ENCODE measurements at regions not wholly inside any gene's neighbourhood (a gene's known extent, or its start where the extent isn't known, plus 50 kb on each side); places are given as distances from the start of the nearest gene placed in this dataset.

DNA sequence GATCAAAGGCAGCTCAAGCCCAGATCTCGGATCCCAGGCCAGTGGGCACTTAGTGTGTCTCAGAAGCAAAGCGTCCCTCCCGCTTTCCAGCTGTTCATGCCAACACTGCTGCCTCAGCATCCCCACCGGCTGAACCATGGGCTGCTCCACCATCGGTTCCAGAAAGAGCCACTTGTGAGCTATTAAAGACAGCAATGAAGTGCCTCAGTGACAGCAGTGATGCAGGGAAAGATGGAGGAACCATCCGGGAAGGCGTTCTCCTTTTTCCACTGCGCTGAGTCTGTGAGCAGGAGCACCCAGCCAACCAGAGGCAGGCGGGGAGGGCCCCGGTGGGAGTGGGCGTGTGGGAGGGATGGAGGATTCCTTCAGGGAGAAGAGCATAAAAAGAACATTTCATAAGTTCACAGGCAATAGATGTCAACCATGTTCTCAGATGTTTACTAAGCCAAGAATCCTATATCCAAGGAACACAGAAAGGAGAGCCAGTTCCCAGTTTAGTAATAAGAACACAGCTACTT, 96.2 kb upstream of the MKI67 start:
- no peak for DNase-seq (ENCODE audit: extremely low read depth, insufficient read length)
- no peaks in the 10 kb centered on the region for H3K27me3 ChIP-seq (replicated peaks; ENCODE audit: control insufficient read depth, insufficient read depth, low read length)
- no peak overlapping the region for H3K4me3 ChIP-seq (replicated peaks; ENCODE audit: low read depth, low read length)
- TF ChIP-seq, protein P1, sequence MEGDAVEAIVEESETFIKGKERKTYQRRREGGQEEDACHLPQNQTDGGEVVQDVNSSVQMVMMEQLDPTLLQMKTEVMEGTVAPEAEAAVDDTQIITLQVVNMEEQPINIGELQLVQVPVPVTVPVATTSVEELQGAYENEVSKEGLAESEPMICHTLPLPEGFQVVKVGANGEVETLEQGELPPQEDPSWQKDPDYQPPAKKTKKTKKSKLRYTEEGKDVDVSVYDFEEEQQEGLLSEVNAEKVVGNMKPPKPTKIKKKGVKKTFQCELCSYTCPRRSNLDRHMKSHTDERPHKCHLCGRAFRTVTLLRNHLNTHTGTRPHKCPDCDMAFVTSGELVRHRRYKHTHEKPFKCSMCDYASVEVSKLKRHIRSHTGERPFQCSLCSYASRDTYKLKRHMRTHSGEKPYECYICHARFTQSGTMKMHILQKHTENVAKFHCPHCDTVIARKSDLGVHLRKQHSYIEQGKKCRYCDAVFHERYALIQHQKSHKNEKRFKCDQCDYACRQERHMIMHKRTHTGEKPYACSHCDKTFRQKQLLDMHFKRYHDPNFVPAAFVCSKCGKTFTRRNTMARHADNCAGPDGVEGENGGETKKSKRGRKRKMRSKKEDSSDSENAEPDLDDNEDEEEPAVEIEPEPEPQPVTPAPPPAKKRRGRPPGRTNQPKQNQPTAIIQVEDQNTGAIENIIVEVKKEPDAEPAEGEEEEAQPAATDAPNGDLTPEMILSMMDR (IDR thresholded peaks at IDR 0.05; ENCODE audit: insufficient read depth, low read length, poor library complexity, severe bottlenecking) = no peak
- H3K36me3 ChIP-seq (ENCODE audit: control insufficient read depth, insufficient read depth, low read length) = no peaks in the 10 kb centered on the region

DNA sequence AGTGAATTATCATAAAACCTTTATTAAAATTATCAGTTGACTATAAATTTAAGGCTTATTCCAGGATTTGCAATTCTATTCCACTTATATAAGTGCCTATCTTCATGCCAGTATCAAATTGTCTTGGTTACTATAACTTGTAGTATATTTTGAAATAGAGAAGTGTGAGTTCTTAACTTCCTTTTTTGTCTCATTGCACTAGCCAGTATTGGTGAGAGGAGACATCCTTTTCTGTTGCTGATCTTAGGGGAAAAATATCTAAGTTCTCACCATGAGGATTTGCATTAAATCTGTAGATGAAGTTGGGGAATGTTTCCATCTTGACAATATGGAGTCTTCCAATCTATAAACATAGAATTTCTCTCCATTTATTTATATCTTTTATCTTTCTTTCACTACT, 104.2 kb upstream of the MKI67 start:
- Histone ChIP-seq H3K27me3 (replicated peaks; ENCODE audit: control insufficient read depth, insufficient read depth, low read length) (no peaks in the 10 kb centered on the region), H3K4me3 (replicated peaks; ENCODE audit: low read depth, low read length) (no peak overlapping the region), H3K36me3 (ENCODE audit: control insufficient read depth, insufficient read depth, low read length) (no peaks in the 10 kb centered on the region)
- TF ChIP-seq, protein P1 (IDR thresholded peaks at IDR 0.05; ENCODE audit: insufficient read depth, low read length, poor library complexity, severe bottlenecking) = no peak
- DNase-seq (ENCODE audit: extremely low read depth, insufficient read length) = no peak

DNA sequence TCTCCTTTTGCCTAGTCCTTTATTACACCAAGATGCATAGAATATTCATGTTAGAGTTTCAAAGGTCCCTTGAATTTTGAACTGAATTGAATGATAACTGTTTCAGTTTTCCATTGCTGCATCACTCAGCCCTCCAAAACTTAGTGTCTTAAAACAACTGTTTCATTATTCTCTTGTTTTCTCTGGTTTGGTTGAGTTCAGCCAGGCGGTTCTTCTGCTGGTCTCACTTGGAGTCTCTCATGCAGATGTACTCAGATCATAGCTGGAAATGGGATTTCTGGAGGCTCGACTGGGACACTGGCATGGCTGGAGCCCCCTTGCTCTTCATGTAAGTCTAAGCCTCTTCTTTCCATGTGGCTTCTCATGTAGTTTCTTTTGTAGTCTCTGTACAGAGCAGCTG, 107.2 kb upstream of the MKI67 start:
- no peaks in the 10 kb centered on the region for H3K36me3 ChIP-seq (ENCODE audit: control insufficient read depth, insufficient read depth, low read length)
- no peaks in the 10 kb centered on the region for H3K27me3 ChIP-seq (replicated peaks; ENCODE audit: control insufficient read depth, insufficient read depth, low read length)
- TF ChIP-seq, protein P1 (IDR thresholded peaks at IDR 0.05; ENCODE audit: insufficient read depth, low read length, poor library complexity, severe bottlenecking) = no peak
- no peak for DNase-seq (ENCODE audit: extremely low read depth, insufficient read length)
- H3K4me3 ChIP-seq (replicated peaks; ENCODE audit: low read depth, low read length) = no peak overlapping the region

DNA sequence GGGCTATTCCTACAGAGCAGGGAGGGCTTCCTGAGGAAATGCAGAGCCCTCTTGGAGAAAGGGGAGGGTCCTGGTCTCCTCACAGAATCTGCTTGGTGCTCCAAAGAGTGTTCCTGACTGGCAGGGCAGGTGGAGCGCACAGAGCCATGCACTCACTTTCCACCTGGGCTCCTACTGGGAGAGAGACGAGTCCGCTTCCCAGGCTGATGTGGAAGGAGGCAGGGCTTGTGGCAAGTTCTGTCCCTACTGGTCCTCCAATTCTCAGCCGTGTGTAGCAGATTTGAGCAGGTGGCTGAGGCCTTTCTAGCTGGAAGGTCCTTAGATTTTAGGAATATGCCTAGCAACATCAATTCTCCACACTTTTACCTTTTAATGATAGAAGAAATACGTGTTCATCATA, 111.5 kb upstream of the MKI67 start:
- DNase-seq (ENCODE audit: extremely low read depth, insufficient read length) = no peak
- H3K27me3 ChIP-seq (replicated peaks; ENCODE audit: control insufficient read depth, insufficient read depth, low read length) = no peaks in the 10 kb centered on the region
- no peaks in the 10 kb centered on the region for H3K36me3 ChIP-seq (ENCODE audit: control insufficient read depth, insufficient read depth, low read length)
- no peak overlapping the region for H3K4me3 ChIP-seq (replicated peaks; ENCODE audit: low read depth, low read length)
- TF ChIP-seq, protein P1 (IDR thresholded peaks at IDR 0.05; ENCODE audit: insufficient read depth, low read length, poor library complexity, severe bottlenecking) = no peak

DNA sequence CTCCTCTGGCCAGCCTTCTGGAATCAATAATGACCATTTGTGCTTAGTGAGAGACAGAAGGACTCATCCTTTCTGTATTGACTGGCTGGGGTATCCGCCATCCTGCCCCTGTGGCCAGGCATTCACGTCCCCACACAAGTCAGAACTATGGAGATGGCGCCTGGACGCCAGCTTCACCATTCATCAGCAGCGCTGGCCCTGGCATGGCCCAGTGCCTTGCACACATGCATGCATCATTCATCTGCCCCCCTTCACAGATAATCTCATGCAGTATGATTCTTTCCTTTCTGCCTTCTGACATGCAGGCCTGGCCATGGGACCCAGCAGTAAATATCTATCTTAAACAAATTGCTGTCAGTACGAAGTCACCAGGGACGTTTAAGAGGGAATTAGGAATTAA, 114.8 kb upstream of the MKI67 start:
- TF ChIP-seq, protein P1 (IDR thresholded peaks at IDR 0.05; ENCODE audit: insufficient read depth, low read length, poor library complexity, severe bottlenecking) = no peak
- no peak for DNase-seq (ENCODE audit: extremely low read depth, insufficient read length)
- Histone ChIP-seq H3K27me3 (replicated peaks; ENCODE audit: control insufficient read depth, insufficient read depth, low read length) (no peaks in the 10 kb centered on the region), H3K4me3 (replicated peaks; ENCODE audit: low read depth, low read length) (no peak overlapping the region), H3K36me3 (ENCODE audit: control insufficient read depth, insufficient read depth, low read length) (no peaks in the 10 kb centered on the region)

DNA sequence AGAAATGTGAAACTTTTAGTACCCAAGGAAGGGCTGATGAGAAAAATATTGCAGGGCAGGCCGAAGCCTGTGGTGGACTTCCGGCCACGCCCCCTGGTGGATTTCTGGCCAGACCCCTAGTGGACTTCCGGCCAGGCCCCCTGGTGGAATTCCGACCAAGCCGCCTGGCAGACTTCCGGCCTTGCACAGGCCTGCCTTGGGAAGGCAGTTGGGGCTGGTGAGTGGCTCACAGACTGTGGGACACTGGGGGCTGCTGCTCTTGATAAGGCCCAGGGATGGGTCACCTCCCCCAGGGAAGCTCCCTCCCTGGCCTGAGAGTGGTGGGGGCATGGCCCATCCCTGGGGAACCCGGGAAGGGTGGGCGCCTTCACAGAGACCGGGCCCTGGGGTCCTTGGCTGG, 116.4 kb upstream of the MKI67 start:
- no peaks in the 10 kb centered on the region for H3K36me3 ChIP-seq (ENCODE audit: control insufficient read depth, insufficient read depth, low read length)
- H3K4me3 ChIP-seq (replicated peaks; ENCODE audit: low read depth, low read length) = no peak overlapping the region
- TF ChIP-seq, protein P1 (IDR thresholded peaks at IDR 0.05; ENCODE audit: insufficient read depth, low read length, poor library complexity, severe bottlenecking) = no peak
- H3K27me3 ChIP-seq (replicated peaks; ENCODE audit: control insufficient read depth, insufficient read depth, low read length) = no peaks in the 10 kb centered on the region
- no peak for DNase-seq (ENCODE audit: extremely low read depth, insufficient read length)

All from GM06990 (cell line).